ENCODE measurements at regions not wholly inside any gene's neighbourhood (a gene's known extent, or its start where the extent isn't known, plus 50 kb on each side); places are given as distances from the start of the nearest gene placed in this dataset.

DNA sequence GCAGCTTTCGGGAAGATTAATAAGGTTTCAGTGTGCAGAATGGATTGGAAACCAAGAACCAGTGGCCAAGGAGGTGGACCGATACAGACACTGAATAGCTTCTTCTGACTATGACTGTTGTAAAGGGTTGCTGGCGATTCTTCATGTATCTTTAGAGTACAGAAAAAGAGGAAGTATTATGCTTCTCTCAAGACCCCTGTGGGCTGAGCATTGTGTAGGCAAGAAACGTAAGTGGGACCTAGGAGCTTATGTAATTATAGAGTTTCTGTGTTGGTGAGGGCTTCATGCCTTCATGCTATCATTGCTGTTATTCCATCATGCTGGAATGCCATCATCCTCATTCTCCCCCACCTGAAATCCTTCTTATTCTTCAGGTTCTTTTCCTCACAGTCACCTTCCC lies 105.4 kb upstream of the AKIRIN2 start:
- no peak for DNase-seq (ENCODE audit: low spot score)

DNA sequence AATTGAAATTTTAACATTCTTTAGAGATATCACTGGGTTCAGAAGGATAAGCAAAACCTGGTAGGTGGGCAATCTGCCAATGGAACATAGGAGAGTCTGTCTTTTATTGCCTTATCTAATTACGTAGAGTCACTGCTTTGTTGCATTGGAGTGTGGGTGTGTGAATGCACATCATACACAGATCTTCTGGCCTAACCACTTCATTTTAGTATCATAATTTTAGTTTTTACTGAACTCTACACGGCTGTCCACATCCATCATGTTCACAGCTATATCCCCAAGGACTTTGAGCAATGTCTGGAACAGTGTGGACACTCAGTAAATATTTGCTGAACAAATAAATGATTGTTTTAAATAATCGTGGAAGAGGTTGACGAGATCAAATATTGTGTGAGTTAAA lies 104.6 kb upstream of the AKIRIN2 start:
- no peak for DNase-seq (ENCODE audit: low spot score)

DNA sequence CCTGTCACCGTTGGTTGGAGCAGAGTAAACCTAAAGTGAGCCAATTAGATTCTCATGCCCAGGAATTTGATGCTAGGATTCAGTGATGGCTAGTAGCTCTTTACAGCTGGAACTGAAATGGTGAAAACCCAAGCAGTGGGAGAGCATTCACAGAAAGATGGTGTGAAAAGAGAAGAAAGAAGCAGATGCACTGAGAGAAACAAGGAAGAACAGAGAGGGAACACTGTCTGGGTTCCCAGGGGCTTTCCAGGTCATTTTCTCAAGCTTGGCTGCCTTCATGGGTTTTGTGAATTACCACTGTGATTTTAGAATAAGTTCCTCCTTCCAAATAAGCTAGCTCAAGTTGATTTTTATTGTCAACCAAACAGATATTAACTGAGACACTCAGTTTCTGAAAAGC lies 104.1 kb upstream of the AKIRIN2 start:
- DNase-seq (ENCODE audit: low spot score) = no peak

DNA sequence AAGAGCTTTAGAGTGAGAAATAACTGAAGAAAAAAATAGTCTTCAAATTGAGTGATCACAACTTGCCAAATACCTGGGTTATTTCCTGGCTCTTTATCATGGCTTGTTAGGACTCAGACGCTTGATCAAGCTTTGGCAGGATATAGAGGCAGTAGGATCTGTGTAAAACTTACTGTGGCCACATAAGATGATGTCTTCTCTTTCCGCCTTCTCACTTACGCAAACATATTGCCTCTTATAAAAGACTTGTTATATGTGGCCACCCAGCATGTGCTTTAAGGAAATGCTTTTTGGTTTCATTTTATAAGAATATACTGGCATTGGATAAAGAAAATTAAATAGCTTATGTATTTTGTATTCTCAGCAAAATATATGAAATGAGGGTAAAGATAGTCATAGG lies 101.8 kb upstream of the AKIRIN2 start:
- no peak for DNase-seq (ENCODE audit: low spot score)

DNA sequence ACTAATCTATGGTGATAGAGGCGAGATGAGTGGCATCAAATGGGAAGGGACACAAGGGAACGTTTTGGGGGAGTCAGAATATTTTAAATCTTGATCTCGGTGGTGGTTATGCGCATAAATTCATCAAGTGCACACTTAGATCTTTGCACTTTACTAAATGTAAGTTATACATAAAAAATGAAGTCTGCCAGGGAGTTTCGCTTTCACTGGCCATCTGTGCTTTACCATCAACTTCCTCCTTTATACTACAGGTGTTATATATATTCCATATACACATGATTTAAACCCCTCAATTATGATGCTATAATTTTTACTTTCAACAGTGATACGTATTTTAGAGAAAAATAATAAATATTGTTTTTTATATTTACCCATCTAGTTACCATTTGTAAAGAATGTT lies 97.6 kb upstream of the AKIRIN2 start:
- DNase-seq (ENCODE audit: low spot score) = no peak

DNA sequence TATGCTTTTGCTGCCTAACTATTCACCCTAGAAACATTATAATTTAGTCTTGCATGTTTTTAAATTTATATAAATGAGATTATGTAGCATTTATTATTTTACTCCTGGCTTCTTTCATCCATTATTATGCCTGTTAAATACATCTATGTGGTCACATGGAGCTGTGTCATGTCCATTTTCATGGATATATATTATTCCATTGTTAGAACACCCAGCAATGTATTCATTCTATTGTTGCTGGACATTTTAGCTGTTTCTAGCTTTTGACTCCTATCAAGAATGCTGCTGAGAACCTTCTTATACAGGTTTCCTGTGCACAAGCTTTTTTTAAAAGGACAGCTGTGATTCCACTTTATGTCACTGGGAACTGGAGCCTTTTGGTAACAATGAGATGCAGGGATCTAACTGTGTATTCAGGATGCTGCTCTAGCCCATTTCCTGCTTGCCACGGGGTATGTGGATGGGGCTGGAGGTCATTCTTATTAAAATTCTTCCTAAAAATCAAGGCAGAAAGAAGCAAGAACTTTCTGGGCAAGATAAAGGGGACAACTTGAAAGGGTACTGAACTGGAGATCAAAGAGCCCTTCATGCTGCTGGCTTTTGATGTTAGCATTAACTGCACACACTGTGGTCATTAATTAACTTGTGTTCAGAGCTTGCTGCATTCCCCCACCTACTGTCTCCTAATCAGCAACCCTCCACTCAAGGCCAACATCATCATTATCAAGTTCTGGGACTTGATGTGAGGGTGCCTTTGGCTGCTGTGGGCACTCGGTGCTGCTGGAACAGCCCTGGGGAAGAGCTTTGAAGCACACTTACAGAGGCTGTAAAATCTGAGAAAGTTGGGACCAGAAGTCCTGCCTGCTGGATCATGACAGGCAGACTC lies 96.6 kb upstream of the AKIRIN2 start:
- no peak for DNase-seq (ENCODE audit: low spot score)

DNA sequence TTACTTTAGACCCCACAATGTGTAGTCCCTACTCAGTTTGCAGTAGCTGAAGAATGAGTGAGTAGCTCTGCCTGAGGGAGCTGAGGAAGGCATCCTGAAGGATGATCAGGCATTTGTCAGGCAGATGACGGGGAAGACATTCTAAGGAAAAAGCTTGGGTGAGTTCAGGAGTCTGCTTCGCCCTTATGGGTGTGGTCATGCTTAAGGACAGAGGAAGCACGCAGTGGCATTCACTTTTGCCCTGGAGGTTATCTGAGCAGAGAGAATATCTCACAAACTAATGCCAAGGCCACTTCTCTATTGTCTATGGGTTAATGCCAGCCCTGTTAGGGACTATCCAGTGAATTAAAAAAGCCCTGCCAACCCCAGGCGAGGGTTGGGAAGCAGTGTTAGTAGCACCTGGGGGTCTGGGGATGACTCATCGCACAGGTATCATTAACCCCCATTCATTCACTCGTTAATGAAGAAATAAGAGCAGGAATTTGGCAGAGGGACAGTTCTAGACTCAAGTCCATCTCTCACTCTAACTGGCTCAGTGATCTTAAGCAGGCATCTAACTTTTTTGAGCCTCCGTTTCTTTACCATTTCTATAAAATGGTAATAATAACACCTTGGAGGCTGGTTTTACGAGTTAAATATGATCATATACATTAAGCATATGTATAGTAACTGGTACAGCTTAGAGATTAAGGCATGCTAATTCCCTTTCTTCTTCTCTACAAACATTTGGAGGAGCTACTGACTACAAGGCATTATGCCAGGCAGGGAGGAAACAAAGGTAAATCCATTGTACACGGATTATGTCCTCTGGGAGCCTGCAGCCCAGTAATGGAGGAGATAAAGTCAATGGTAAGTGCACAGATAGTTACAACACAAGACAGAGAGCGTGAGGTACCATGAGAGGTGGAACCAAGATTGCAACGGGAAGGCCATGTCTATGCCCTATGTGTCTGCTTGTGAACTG lies 93.2 kb upstream of the AKIRIN2 start:
- DNase-seq (ENCODE audit: low spot score) = no peak

DNA sequence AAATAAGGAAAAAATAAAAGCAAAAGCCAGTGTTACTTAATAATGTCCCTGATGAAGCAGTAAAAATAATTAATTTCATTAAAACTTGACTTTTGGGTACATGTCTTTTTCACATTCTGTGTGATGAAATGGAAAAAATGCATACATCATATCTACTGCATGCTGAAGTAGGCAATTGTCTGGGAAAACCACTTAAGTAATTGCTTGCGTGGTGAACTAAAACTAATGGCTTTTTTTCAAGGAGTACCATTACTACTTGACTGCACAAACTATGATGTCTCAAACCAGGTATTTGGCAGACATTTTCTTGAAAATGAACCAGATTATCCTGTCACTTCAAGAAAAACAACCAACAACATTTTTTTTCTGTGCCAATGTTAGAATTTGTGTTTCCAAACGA lies 91.3 kb upstream of the AKIRIN2 start:
- DNase-seq (ENCODE audit: low spot score) = no peak

DNA sequence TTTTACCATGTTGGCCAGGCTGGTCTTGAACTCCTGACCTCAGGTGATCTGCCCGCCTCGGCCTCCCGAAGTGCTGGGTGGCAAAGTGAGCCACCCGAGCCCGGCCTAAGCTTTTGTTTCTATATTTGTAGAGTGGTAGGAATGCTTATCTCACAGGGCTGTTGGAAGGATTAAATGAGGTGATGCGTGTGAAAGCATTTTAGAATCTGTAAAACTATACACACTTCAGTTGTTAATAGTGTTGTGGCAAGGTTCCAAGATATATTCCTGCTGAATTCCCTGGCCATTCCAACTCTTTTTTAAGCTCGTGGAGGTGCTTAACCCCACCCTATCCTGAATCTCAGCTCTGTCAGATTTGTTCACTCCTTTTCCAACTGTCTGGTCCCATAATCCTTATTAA lies 89.9 kb upstream of the AKIRIN2 start:
- DNase-seq (ENCODE audit: low spot score) = no peak

DNA sequence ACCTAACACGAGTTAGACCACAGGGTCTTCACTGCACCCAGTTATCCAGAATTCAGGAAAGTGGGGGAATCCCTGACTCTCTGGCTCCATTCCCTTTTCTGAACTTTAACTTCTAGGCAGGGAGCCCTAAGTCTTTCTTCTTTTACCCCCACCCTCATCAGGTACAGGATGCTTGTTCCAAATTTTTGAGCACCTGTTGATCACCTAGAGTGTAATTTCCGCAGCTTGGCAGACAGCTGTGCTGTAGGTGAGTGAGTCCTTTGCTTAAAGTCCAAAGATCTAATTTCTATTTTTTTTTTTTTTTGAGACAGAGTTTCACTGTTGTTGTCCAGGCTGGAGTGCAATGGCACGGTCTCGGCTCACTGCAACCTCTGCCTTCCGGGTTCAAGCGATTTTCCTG lies 89.5 kb upstream of the AKIRIN2 start:
- DNase-seq (ENCODE audit: low spot score) = no peak

DNA sequence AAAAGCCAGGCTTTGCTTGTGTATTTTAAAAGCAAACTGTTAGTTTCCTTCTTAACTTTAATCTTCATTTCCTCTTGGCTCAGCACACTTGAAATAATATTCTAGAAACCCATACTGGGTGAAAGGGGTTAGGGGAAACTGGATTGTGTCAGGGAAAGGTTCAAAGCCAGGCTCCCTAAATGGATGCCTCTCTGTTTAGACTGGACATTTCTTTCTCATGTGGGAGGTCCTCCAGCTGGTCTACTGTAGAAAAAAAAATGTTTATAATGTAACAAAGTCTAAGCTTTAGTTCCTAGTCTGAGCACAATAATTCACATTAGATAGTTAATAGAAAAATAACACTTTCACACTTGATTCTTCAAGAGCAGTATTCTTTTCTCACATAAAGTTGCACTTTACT lies 89.0 kb upstream of the AKIRIN2 start:
- no peak for DNase-seq (ENCODE audit: low spot score)

DNA sequence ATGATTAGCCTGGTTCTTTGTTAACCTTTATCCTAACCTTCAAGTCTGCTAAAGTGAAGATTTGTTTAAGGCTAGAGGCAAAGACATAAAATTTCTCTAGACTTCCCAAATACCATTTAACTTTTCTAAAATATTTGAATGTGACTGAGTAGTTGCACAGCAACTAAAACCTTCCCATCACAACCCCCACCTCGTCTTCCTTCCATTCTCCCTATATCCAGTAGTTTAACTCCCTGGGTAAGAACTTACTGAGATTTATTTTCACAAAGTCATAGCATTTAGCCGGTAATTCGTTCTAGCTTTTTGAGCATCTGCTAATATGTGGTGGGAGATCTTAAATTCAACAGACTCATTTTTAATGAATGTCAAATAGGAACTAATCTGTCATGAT lies 87.9 kb upstream of the AKIRIN2 start:
- DNase-seq (ENCODE audit: low spot score) = no peak

DNA sequence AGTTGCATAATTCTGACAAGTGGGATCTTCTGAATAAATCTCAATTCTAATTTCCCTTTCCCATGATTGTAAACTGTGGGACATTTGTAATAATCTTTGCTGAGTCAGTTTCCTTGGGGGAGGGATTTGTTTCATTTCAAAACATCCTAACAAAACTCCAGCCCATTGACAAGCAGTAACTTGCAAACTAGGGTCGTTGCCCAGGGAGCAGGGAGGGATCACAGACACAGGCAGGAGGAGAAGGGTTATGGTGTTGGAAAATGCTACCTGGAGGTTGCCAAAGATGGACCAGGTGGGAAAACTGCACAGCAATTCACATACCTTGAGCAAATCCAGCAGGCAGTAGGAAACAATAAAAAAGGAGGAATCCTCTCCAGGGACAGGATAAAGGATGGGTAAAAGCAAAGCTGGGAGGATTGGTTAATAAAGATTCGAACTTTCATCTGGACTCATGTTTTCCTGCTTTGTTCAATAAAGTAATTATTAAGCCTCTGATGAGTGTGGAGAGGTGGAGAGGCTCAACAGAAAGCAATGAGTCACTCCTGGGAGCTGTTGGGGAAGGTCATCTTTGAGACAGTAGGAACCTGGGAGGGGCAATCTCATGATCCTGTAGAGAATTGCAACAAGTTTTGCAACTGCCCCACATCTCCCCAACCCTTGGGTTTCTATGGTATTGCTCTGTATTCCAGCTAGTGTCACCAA lies 87.3 kb upstream of the AKIRIN2 start:
- DNase-seq (ENCODE audit: low spot score) = peak; percentile 15

DNA sequence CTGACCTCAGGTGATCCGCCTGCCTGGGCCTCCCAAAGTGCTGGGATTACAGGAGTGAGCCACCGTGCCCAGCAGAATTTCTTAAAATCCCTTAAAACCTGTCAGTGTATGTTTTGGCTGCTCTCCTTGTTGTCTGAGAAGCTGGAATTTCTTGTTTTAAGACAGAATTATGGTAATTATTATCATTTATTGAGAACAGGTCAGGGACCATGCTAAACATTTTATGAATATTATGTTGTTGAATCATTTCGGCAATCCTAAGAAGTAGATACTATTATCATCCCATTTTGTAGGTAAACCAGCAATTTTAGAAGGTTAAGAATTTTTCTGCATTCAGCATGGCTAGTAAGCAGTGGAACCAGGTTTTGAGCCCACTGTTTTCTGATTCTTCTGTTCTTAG lies 86.1 kb upstream of the AKIRIN2 start:
- DNase-seq (ENCODE audit: low spot score) = no peak

DNA sequence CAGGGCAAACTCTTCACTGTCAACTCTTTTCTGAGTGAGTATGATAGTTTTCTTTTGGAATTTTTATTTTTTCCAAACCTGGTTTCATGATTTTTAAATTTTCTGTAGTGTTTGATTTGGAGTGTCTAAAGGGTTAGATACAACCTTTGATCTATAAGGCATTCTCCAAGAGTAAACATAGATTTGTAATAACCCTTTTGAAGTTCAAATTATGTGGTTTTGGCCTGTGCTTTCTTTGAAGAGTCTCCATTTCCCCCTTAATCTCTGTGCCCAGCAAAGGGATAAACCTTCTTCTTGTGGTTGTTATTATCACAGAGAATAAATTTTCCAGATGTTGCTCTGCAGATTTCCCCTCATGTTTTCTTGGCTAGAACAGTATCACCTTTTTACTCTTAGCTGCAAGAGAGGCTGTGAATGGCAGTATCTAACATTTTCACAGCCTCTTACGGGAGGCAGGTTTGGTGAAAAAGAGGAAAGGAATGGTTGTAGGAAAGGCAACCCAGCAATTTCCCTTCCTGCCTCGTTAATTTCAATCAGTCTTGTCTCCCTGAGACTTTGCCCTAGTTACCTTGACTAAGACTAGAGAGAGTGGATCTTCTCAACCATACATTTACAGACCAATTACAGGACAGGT lies 83.3 kb upstream of the AKIRIN2 start:
- no peak for DNase-seq (ENCODE audit: low spot score)

DNA sequence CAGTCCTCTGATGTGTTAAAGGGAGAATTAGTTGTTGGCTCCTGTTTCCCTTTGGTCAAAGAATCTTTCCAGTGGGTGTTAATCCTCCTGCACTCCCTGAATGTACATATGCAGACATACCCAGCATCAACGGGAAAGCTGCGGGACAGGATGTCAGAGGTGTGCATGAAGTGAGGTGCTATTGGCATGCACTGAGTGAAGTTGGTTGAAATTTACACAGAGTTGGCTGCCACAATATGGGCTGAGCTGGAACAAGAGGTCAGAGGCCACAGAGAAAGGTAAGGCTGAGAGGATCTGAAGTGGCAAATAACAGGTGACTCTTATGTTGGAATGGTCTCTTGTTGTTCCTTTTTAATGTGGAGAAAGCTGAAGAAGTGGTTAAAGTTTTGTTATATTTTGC lies 82.7 kb upstream of the AKIRIN2 start:
- no peak for DNase-seq (ENCODE audit: low spot score)

DNA sequence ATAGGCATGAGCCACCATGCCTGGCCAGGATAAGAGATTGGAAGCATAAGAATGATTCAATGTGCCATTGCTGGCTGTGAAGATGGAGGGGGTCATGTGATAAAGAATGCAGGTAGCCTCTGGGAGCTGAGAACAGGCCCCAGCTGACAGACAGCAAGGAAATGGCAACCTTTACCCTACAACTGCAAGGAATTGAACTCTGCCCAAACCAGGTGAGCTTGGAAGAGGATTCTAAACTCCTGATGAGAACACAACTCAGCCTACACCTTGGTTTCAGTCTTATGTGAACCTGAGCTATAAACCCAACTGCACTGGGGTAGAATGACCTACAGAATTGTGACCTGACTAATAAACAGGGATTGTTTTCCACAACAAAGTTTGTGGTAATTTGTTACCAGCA lies 82.0 kb upstream of the AKIRIN2 start:
- DNase-seq (ENCODE audit: low spot score) = no peak

DNA sequence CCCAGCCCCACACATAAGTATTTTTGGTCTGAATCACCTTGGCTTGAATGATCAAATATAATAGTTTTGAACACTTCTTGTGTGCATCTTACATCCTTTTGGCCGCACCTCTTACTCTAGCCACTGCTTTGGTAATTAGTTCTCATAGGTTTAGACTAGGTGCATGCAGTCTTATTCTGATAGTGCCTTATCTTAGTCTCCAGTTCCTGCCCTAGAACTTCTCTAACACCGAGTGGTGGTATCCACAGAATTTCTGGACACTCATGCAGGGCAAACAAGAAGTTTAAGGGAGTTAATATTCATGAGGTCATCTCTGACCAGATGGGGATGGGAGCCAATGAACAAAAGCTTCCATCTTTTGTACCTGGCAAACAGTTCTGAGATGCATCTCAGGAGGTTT lies 77.5 kb upstream of the AKIRIN2 start:
- DNase-seq (ENCODE audit: low spot score) = no peak

DNA sequence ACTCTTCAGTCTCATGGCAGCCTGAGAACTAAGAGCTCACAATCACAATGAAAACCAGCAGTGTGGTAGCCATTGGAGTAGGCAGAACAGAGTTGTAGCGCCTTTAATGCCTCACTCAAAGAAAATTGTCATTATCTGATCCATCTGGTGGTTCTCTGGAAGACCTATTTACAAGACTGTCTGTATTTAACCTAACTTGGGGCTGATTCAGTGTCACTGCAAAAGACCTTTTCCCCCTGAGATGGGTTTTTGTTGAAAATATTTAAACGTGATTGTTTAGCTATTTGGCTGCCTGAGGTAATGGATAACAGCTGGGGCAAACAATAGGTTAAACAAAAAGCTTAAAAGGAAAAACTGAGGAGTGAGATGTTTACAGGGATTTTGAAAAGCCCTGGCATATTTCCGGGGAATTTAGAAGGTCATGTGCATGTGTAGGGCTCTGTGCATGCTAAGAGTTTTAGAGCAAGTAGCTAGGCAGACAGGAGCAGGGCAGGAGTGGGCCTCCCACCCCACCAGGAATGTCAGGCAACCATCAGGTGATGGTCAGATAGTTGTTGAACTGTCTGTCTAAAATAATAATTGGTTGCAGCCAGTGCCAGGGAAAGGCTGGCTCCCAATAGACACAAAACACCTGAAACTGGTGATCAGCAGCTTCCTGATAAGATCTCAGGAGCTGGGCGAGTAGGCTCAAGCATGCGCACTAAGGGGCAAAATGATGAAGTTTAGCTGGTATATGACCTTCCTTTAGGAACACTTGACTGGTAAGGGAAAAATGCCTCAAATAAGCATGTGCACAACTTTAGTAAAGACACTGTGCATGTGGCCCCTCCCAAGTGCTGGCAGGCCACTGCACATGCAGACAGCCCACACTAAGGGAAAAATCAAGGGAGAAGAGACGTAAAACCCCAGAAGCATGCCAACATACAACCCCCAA lies 70.8 kb upstream of the AKIRIN2 start:
- peak; percentile 14 for DNase-seq (ENCODE audit: low spot score)

DNA sequence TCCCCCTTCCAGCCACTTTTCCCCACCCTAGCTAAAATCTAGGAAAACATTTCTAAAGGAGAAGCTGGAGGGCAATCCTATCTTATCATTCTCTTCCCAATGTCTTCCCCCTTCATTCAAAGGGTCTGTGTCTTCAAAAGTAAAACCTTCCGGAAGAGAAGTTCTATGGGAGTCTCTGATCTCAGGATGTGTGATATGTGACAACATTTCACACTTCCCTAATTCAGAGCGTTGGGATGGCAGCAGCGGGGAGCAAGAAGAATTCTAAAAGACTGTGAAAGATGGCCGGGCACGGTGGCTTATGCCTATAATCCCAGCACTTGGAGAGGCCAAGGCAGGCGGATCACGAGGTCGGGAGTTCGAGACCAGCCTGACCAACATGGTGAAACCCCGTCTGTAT lies 65.4 kb upstream of the AKIRIN2 start:
- no peak for DNase-seq (ENCODE audit: low spot score)

DNA sequence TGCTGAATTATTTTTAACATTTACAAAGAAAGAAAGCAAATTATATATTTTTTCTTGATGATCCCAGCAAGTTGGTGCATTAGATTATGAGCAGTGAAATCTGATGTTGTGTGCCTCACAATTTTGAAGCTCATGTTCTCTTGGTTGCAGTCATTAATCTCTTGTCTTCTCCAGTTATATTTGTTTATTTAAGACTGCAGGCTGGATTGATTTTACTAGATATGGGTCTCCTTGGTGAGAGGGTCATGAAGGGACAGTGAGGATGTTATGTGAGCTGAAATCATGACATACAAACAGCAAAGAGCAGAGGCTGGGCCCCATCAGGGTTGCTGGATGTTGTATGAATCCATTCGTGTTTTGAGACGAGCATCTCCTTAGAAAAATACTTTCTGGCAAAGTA lies 64.2 kb upstream of the AKIRIN2 start:
- DNase-seq (ENCODE audit: low spot score) = no peak

Data from umbilical cord (tissue), 1 donor.